GM21723 (cell line): ENCODE measurements at regions not wholly inside any gene's neighbourhood (a gene's known extent, or its start where the extent isn't known, plus 50 kb on each side); places are given as distances from the start of the nearest gene placed in this dataset.
"Not testable (repeated sequence)": the region's sequence is repeated elsewhere in the genome, so short reads cannot be mapped to it uniquely, and the experiment has no call there.

Experiments
- ATAC-seq: cut with Tn5 transposase; IDR thresholded peaks from one replicate; pipeline ENCODE4 v1.9.1; 2021; ENCODE audit warnings: mild to moderate bottlenecking, moderate library complexity; ENCODE audit not compliant: unreplicated experiment

GRCh38 chr7:156401617-156402016 lies 239.0 kb upstream of the RNF32 start:
- no peak for ATAC-seq

GRCh38 chr7:156400046-156400445 lies 240.5 kb upstream of the RNF32 start:
- ATAC-seq = no peak

- no peak for ATAC-seq
Observed at GRCh38 chr7:156397249-156397648, 243.3 kb upstream of the RNF32 start.

GRCh38 chr7:156389116-156389692 lies 251.4 kb upstream of the RNF32 start:
- no peak for ATAC-seq

GRCh38 chr7:156386097-156386496 lies 254.5 kb upstream of the RNF32 start:
- ATAC-seq = no peak

GRCh38 chr7:156384706-156385105 lies 255.9 kb upstream of the RNF32 start:
- ATAC-seq = no peak

- no peak for ATAC-seq
Observed at GRCh38 chr7:156383526-156383925, 257.0 kb upstream of the RNF32 start.

GRCh38 chr7:156380261-156380660 lies 260.3 kb upstream of the RNF32 start:
- ATAC-seq = no peak

GRCh38 chr7:156379324-156380070 lies 261.1 kb upstream of the RNF32 start:
- no peak for ATAC-seq

- no peak for ATAC-seq
Observed at GRCh38 chr7:156378806-156379205, 261.8 kb upstream of the RNF32 start.

- ATAC-seq = no peak
Observed at GRCh38 chr7:156376317-156376716, 264.3 kb upstream of the RNF32 start.

- ATAC-seq = no peak
Observed at GRCh38 chr7:156374335-156374734, 266.2 kb upstream of the RNF32 start.

GRCh38 chr7:156369929-156370328 lies 270.6 kb upstream of the RNF32 start:
- not testable (repeated sequence) for ATAC-seq

- no peak for ATAC-seq
Observed at GRCh38 chr7:156368053-156368843, 272.3 kb upstream of the RNF32 start.

- ATAC-seq = no peak
Observed at GRCh38 chr7:156363751-156364150, 276.8 kb upstream of the RNF32 start.

- ATAC-seq = no peak
Observed at GRCh38 chr7:156360835-156361234, 279.7 kb upstream of the RNF32 start.

- no peak for ATAC-seq
Observed at GRCh38 chr7:156356551-156356950, 284.0 kb upstream of the RNF32 start.

GRCh38 chr7:156353352-156353751 lies 287.2 kb upstream of the RNF32 start:
- no peak for ATAC-seq

- not testable (repeated sequence) for ATAC-seq
Observed at GRCh38 chr7:156347703-156348248, 292.8 kb upstream of the RNF32 start.

GRCh38 chr7:156347132-156347531 lies 293.4 kb upstream of the RNF32 start:
- ATAC-seq = no peak

- ATAC-seq = no peak
Observed at GRCh38 chr7:156344595-156344994, 296.0 kb upstream of the RNF32 start.

GRCh38 chr7:156334636-156335035 lies 305.9 kb upstream of the RNF32 start:
- ATAC-seq = no peak
